KG1 (cell line): ENCODE measurements at regions not wholly inside any gene's neighbourhood (a gene's known extent, or its start where the extent isn't known, plus 50 kb on each side); places are given as distances from the start of the nearest gene placed in this dataset.
"Not testable (repeated sequence)": the region's sequence is repeated elsewhere in the genome, so short reads cannot be mapped to it uniquely, and the experiment has no call there.

ENCODE experiments used
- DNase-seq: peaks from one replicate; lab custom pipeline; 2025; lab: John Stamatoyannopoulos, UW

- no peak for DNase-seq
Observed at GRCh38 chr2:180540761-180541160, 439.6 kb upstream of the UBE2E3 start.

GRCh38 chr2:180539541-180539940 lies 440.9 kb upstream of the UBE2E3 start:
- peak; percentile 15 for DNase-seq

GRCh38 chr2:180535289-180535688 lies 445.1 kb upstream of the UBE2E3 start:
- DNase-seq, result no peak

- not testable (repeated sequence) for DNase-seq
Observed at GRCh38 chr2:180531787-180532186, 448.6 kb upstream of the UBE2E3 start.

GRCh38 chr2:180524499-180524898 lies 455.9 kb upstream of the UBE2E3 start:
- no peak for DNase-seq

- DNase-seq, result no peak
Observed at GRCh38 chr2:180523621-180524340, 456.6 kb upstream of the UBE2E3 start.

GRCh38 chr2:180520921-180521581 lies 459.4 kb upstream of the UBE2E3 start:
- no peak for DNase-seq

GRCh38 chr2:180520206-180520605 lies 460.2 kb upstream of the UBE2E3 start:
- no peak for DNase-seq

GRCh38 chr2:180519276-180519675 lies 461.1 kb upstream of the UBE2E3 start:
- no peak for DNase-seq

GRCh38 chr2:180516232-180516631 lies 464.2 kb upstream of the UBE2E3 start:
- no peak for DNase-seq

GRCh38 chr2:180513389-180513788 lies 467.0 kb upstream of the UBE2E3 start:
- DNase-seq, result no peak

- no peak for DNase-seq
Observed at GRCh38 chr2:180508458-180508857, 471.9 kb upstream of the UBE2E3 start.

- DNase-seq, result no peak
Observed at GRCh38 chr2:180507028-180507427, 473.4 kb upstream of the UBE2E3 start.

GRCh38 chr2:180505203-180505602 lies 475.2 kb upstream of the UBE2E3 start:
- DNase-seq, result no peak

- DNase-seq, result no peak
Observed at GRCh38 chr2:180497621-180498152, 482.7 kb upstream of the UBE2E3 start.

- DNase-seq, result no peak
Observed at GRCh38 chr2:180495606-180496005, 484.8 kb upstream of the UBE2E3 start.

- no peak for DNase-seq
Observed at GRCh38 chr2:180494286-180494685, 486.1 kb upstream of the UBE2E3 start.

GRCh38 chr2:180482696-180483095 lies 475.6 kb upstream of the CWC22 start:
- DNase-seq, result no peak

GRCh38 chr2:180481998-180482397 lies 474.9 kb upstream of the CWC22 start:
- no peak for DNase-seq

GRCh38 chr2:180478883-180479282 lies 471.8 kb upstream of the CWC22 start:
- DNase-seq, result no peak

GRCh38 chr2:180474716-180475115 lies 467.6 kb upstream of the CWC22 start:
- no peak for DNase-seq

- DNase-seq, result no peak
Observed at GRCh38 chr2:180473456-180473855, 466.4 kb upstream of the CWC22 start.

GRCh38 chr2:180472133-180472532 lies 465.0 kb upstream of the CWC22 start:
- no peak for DNase-seq
